Mammary epithelial cell (primary cell): ENCODE measurements at regions not wholly inside any gene's neighbourhood (a gene's known extent, or its start where the extent isn't known, plus 50 kb on each side); places are given as distances from the start of the nearest gene placed in this dataset.

Source experiments
- EZH2 ChIP-seq: IDR thresholded peaks from 2 replicates; pipeline ENCODE4 v1.6.1; 2012; ENCODE audit warnings: low read length, inconsistent platforms, borderline replicate concordance
- TF ChIP-seq, protein P1 (sequence below), 2 donors: IDR thresholded peaks in 1 of 2; conservative IDR thresholded peaks in 1 of 2; 2 replicates each; pipeline ENCODE4 v1.5.1; 2011 to 2012; ENCODE audit warnings: inconsistent platforms in 2 of 2, low read length in 2 of 2, mild to moderate bottlenecking in 2 of 2, control low read depth in 1 of 2, low read depth in 1 of 2; ENCODE audit not compliant: insufficient read depth in 1 of 2; ENCODE audit errors: extremely low read depth in 1 of 2

DNA sequence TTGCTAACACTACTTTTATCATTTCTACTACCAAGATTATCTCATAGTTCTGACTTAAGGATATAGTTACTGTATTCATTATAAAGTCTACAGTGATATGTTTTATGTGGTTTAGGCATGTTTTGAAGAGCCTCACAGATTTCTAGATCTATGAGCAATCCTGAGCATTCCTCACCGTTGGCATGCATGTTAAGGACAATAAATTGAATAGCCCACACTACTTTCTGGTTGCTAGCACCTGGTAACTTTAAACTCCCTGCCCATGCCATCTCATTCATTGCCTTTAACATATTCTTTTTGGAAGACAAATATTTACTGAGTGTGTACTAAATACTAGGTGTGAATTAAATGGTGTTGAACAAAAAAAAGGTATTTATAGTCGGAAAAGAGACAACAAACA lies 868.1 kb upstream of the CDH9 start:
- TF ChIP-seq, protein P1, sequence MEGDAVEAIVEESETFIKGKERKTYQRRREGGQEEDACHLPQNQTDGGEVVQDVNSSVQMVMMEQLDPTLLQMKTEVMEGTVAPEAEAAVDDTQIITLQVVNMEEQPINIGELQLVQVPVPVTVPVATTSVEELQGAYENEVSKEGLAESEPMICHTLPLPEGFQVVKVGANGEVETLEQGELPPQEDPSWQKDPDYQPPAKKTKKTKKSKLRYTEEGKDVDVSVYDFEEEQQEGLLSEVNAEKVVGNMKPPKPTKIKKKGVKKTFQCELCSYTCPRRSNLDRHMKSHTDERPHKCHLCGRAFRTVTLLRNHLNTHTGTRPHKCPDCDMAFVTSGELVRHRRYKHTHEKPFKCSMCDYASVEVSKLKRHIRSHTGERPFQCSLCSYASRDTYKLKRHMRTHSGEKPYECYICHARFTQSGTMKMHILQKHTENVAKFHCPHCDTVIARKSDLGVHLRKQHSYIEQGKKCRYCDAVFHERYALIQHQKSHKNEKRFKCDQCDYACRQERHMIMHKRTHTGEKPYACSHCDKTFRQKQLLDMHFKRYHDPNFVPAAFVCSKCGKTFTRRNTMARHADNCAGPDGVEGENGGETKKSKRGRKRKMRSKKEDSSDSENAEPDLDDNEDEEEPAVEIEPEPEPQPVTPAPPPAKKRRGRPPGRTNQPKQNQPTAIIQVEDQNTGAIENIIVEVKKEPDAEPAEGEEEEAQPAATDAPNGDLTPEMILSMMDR (conservative IDR thresholded peaks at IDR 0.05 in 1 of 2, IDR thresholded peaks at IDR 0.05 in 1 of 2; ENCODE audit: extremely low read depth in 1 of 2, insufficient read depth in 1 of 2, low read depth in 1 of 2, low read length in 2 of 2): no peak
- no peak for TF ChIP-seq EZH2
